ENCODE measurements at regions not wholly inside any gene's neighbourhood (a gene's known extent, or its start where the extent isn't known, plus 50 kb on each side); places are given as distances from the start of the nearest gene placed in this dataset.

- Histone ChIP-seq H2AFZ (ENCODE audit: low read depth, low read length) (no peak overlapping the region), H3K27me3 (ENCODE audit: insufficient read depth, low read length, poor library complexity) (no peaks in the 10 kb centered on the region), H3K9me3 (ENCODE audit: insufficient read depth, low read length, severe bottlenecking) (no peaks in the 10 kb centered on the region), H3K4me1 (ENCODE audit: insufficient read depth, low read length) (no peaks in the 10 kb centered on the region), H3K4me3 (ENCODE audit: low read depth in 1 of 2, low read length in 2 of 2) (no peak overlapping the region), H4K20me1 (ENCODE audit: insufficient read depth, low read length) (no peaks in the 10 kb centered on the region), H3K27ac (ENCODE audit: low read length) (no peak overlapping the region), H3K36me3 (ENCODE audit: insufficient read depth, low read length) (no peaks in the 10 kb centered on the region), H3K79me2 (ENCODE audit: insufficient read depth, low read length) (no peaks in the 10 kb centered on the region), H3K9ac (ENCODE audit: low read depth, low read length) (no peak overlapping the region), H3K4me2 (ENCODE audit: insufficient read depth, low read length) (no peak overlapping the region)
- DNase-seq (no peak), ATAC-seq (ENCODE audit: insufficient read depth, low read depth) (no peak)
- TF ChIP-seq EZH2 (IDR thresholded peaks at IDR 0.05; ENCODE audit: borderline replicate concordance, low read depth, low read length, severe bottlenecking): no peak
Measured at GRCh38 chr4:141430686-141431085, 205.7 kb upstream of the IL15 start.

GRCh38 chr4:141432000-141432712 is 204.2 kb upstream of the IL15 start:
- Histone ChIP-seq H3K36me3 (ENCODE audit: insufficient read depth, low read length) (no peaks in the 10 kb centered on the region), H3K79me2 (ENCODE audit: insufficient read depth, low read length) (no peaks in the 10 kb centered on the region), H3K27me3 (ENCODE audit: insufficient read depth, low read length, poor library complexity) (no peaks in the 10 kb centered on the region), H3K27ac (ENCODE audit: low read length) (no peak overlapping the region), H3K9ac (ENCODE audit: low read depth, low read length) (no peak overlapping the region), H2AFZ (ENCODE audit: low read depth, low read length) (no peak overlapping the region), H3K4me2 (ENCODE audit: insufficient read depth, low read length) (no peak overlapping the region), H3K4me1 (ENCODE audit: insufficient read depth, low read length) (no peaks in the 10 kb centered on the region), H3K9me3 (ENCODE audit: insufficient read depth, low read length, severe bottlenecking) (no peaks in the 10 kb centered on the region), H4K20me1 (ENCODE audit: insufficient read depth, low read length) (no peaks in the 10 kb centered on the region), H3K4me3 (ENCODE audit: low read depth in 1 of 2, low read length in 2 of 2) (no peak overlapping the region)
- DNase-seq (no peak), ATAC-seq (ENCODE audit: insufficient read depth, low read depth) (no peak)
- TF ChIP-seq EZH2 (IDR thresholded peaks at IDR 0.05; ENCODE audit: borderline replicate concordance, low read depth, low read length, severe bottlenecking) (no peak), CTCF (IDR thresholded peaks at IDR 0.05; ENCODE audit: borderline replicate concordance, extremely low read depth, low read length, poor library complexity, severe bottlenecking) (no peak)

- DNase-seq: no peak
- ATAC-seq (ENCODE audit: insufficient read depth, low read depth): no peak
- Histone ChIP-seq H3K79me2 (ENCODE audit: insufficient read depth, low read length) (no peaks in the 10 kb centered on the region), H3K9me3 (ENCODE audit: insufficient read depth, low read length, severe bottlenecking) (no peaks in the 10 kb centered on the region), H3K27ac (ENCODE audit: low read length) (no peak overlapping the region), H4K20me1 (ENCODE audit: insufficient read depth, low read length) (no peaks in the 10 kb centered on the region), H3K4me2 (ENCODE audit: insufficient read depth, low read length) (no peak overlapping the region), H3K36me3 (ENCODE audit: insufficient read depth, low read length) (no peaks in the 10 kb centered on the region), H3K27me3 (ENCODE audit: insufficient read depth, low read length, poor library complexity) (no peaks in the 10 kb centered on the region), H3K4me1 (ENCODE audit: insufficient read depth, low read length) (no peaks in the 10 kb centered on the region), H2AFZ (ENCODE audit: low read depth, low read length) (no peak overlapping the region), H3K9ac (ENCODE audit: low read depth, low read length) (no peak overlapping the region), H3K4me3 (ENCODE audit: low read depth in 1 of 2, low read length in 2 of 2) (no peak overlapping the region)
- TF ChIP-seq CTCF (IDR thresholded peaks at IDR 0.05; ENCODE audit: borderline replicate concordance, extremely low read depth, low read length, poor library complexity, severe bottlenecking) (no peak), EZH2 (IDR thresholded peaks at IDR 0.05; ENCODE audit: borderline replicate concordance, low read depth, low read length, severe bottlenecking) (no peak)
Measured at GRCh38 chr4:141435446-141436225, 200.7 kb upstream of the IL15 start.

GRCh38 chr4:141439223-141439622 is 197.2 kb upstream of the IL15 start:
- Histone ChIP-seq H3K36me3 (ENCODE audit: insufficient read depth, low read length) (no peaks in the 10 kb centered on the region), H3K79me2 (ENCODE audit: insufficient read depth, low read length) (no peaks in the 10 kb centered on the region), H3K4me2 (ENCODE audit: insufficient read depth, low read length) (no peak overlapping the region), H4K20me1 (ENCODE audit: insufficient read depth, low read length) (no peaks in the 10 kb centered on the region), H3K27me3 (ENCODE audit: insufficient read depth, low read length, poor library complexity) (no peaks in the 10 kb centered on the region), H3K4me3 (ENCODE audit: low read depth in 1 of 2, low read length in 2 of 2) (no peak overlapping the region), H3K9me3 (ENCODE audit: insufficient read depth, low read length, severe bottlenecking) (no peaks in the 10 kb centered on the region), H3K9ac (ENCODE audit: low read depth, low read length) (no peak overlapping the region), H3K4me1 (ENCODE audit: insufficient read depth, low read length) (no peaks in the 10 kb centered on the region), H2AFZ (ENCODE audit: low read depth, low read length) (no peak overlapping the region), H3K27ac (ENCODE audit: low read length) (no peak overlapping the region)
- ATAC-seq (ENCODE audit: insufficient read depth, low read depth) (no peak), DNase-seq (no peak)
- TF ChIP-seq EZH2 (IDR thresholded peaks at IDR 0.05; ENCODE audit: borderline replicate concordance, low read depth, low read length, severe bottlenecking): no peak

Measured in DND-41 (cell line).